Gastroesophageal sphincter (tissue), 3 donors: ENCODE measurements at regions not wholly inside any gene's neighbourhood (a gene's known extent, or its start where the extent isn't known, plus 50 kb on each side); places are given as distances from the start of the nearest gene placed in this dataset.

Experiments used
- CTCF ChIP-seq, 4 experiments: fragments of 200-600 bp in 2 of 4; fragments of 450-650 bp in 2 of 4; sonication (generic) in 1 of 4; IDR thresholded peaks; one replicate each; pipeline ENCODE4 v1.5.1; 2017 to 2019; ENCODE audit warnings: antibody characterized with exemption in 4 of 4, mild to moderate bottlenecking in 2 of 4, moderate library complexity in 2 of 4
- POLR2A ChIP-seq, 2 donors: fragments of 450-650 bp; IDR thresholded peaks; one replicate each; pipeline ENCODE4 v1.6.1; 2017; ENCODE audit warnings: antibody characterized with exemption in 2 of 2, mild to moderate bottlenecking in 2 of 2, moderate library complexity in 1 of 2
- POLR2AphosphoS5 ChIP-seq: sonication (generic); formaldehyde crosslinking; IDR thresholded peaks from one replicate; pipeline ENCODE4 v1.6.1; 2017; ENCODE audit warnings: antibody characterized with exemption

DNA sequence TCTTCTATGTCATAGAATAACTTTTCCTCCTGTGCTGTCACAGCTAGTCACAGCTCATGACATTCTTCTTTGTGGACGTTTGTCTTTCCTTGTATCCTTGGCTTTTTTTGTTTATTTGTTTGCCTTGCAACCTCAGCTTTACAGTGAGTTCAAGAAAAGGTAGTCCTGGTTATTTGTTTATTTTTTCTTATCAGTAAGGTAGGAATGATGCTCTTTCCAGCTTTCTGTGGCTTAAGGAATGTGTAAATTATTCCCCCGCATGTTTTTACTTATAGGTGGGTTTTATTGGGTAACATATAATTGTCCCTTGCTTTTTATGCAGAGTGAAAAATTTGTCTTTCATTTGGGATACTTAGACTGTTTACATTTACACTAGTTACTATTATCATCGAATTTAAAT is 1673.6 kb upstream of the FLRT2 start:
- TF ChIP-seq CTCF (IDR thresholded peaks at IDR 0.05) (no peak), POLR2A (IDR thresholded peaks at IDR 0.05) (no peak), POLR2AphosphoS5 (no peak)
